Cardiac muscle cell (in vitro differentiated cells and primary cell): ENCODE measurements at regions not wholly inside any gene's neighbourhood (a gene's known extent, or its start where the extent isn't known, plus 50 kb on each side); places are given as distances from the start of the nearest gene placed in this dataset.

Experiments
- DNase-seq, 2 donors: peaks; one replicate each; pipeline versions ENCODE4 v3.0.0 to v3.0.0-alpha.2; 2010 to 2017; ENCODE audit warnings: low read depth in 1 of 2, low spot score in 1 of 2
- H3K27ac ChIP-seq: fragments of 200-600 bp; sonication (generic); 2 replicates; pipeline ENCODE4 v1.5.1; 2016
- H3K27me3 ChIP-seq: fragments of 200-600 bp; sonication (generic); 2 replicates; pipeline ENCODE4 v1.6.0; 2016; ENCODE audit warnings: control low read depth
- H3K36me3 ChIP-seq: fragments of 200-600 bp; sonication (generic); 2 replicates; pipeline ENCODE4 v1.5.1; 2016; ENCODE audit warnings: control low read depth
- H3K4me1 ChIP-seq: fragments of 200-600 bp; sonication (generic); 2 replicates; pipeline ENCODE4 v1.8.1; 2017; ENCODE audit warnings: low read depth, mild to moderate bottlenecking, mixed run types
- H3K4me3 ChIP-seq: fragments of 200-600 bp; sonication (generic); 2 replicates; pipeline ENCODE4 v1.5.1; 2016; ENCODE audit warnings: mild to moderate bottlenecking
- H3K9me3 ChIP-seq: fragments of 200-600 bp; sonication (generic); 2 replicates; pipeline ENCODE4 v1.5.1; 2017; ENCODE audit warnings: low read depth, mild to moderate bottlenecking, control low read depth
- TF ChIP-seq, protein P1 (sequence below): IDR thresholded peaks from 2 replicates; pipeline ENCODE4 v1.5.1; 2012; ENCODE audit warnings: low read depth, mild to moderate bottlenecking, low read length

DNA sequence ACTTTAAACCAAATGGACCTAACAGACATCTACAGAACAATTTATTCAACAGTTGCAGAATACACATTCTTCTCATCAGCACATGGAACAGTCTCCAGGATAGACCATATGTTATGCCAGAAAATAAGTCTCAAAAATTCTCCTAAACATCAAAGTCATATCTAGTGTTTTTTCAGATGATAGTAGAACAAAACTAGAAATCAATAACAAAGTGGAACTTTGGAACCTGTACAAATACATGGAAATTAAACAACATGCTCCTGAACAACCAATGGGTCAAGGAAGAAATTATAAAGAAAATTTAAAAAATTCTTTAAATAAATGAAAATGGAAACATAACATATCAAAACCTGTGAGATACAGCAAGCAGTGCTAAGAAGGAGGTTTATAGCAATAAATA lies 194.1 kb upstream of the SIX2 start:
- no peaks in the 10 kb centered on the region for H3K36me3 ChIP-seq
- no peaks in the 10 kb centered on the region for H3K9me3 ChIP-seq
- DNase-seq, result no peak
- TF ChIP-seq, protein P1, sequence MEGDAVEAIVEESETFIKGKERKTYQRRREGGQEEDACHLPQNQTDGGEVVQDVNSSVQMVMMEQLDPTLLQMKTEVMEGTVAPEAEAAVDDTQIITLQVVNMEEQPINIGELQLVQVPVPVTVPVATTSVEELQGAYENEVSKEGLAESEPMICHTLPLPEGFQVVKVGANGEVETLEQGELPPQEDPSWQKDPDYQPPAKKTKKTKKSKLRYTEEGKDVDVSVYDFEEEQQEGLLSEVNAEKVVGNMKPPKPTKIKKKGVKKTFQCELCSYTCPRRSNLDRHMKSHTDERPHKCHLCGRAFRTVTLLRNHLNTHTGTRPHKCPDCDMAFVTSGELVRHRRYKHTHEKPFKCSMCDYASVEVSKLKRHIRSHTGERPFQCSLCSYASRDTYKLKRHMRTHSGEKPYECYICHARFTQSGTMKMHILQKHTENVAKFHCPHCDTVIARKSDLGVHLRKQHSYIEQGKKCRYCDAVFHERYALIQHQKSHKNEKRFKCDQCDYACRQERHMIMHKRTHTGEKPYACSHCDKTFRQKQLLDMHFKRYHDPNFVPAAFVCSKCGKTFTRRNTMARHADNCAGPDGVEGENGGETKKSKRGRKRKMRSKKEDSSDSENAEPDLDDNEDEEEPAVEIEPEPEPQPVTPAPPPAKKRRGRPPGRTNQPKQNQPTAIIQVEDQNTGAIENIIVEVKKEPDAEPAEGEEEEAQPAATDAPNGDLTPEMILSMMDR, result no peak
- H3K4me3 ChIP-seq, result no peak overlapping the region
- no peak overlapping the region for H3K27ac ChIP-seq
- H3K4me1 ChIP-seq, result no peaks in the 10 kb centered on the region
- H3K27me3 ChIP-seq, result no peaks in the 10 kb centered on the region

DNA sequence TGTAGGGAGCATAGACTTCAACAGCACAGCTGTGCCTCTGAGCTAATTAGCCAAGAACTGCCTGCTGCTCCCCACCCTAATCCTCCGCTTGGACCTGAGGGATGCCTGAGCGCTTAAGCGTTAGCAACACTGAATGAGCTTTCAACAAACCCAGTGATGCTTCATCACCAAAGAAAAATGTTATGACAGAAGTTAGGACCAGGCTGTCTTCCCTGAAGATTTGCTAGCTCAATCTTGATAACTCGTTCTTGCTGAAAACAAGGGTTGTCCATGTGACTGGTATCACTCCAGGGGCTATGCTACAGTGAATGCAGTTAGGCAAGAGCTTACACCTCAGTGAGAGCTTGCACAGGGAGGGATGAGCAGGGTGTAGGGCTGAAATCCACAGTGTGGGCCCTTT lies 190.7 kb upstream of the SIX2 start:
- H3K4me1 ChIP-seq, result no peaks in the 10 kb centered on the region
- DNase-seq, result peak in 1 of 2 donors; percentile 28
- no peaks in the 10 kb centered on the region for H3K9me3 ChIP-seq
- TF ChIP-seq, protein P1, result no peak
- H3K27ac ChIP-seq, result no peak overlapping the region
- H3K4me3 ChIP-seq, result no peak overlapping the region
- H3K27me3 ChIP-seq, result no peaks in the 10 kb centered on the region
- H3K36me3 ChIP-seq, result no peaks in the 10 kb centered on the region

DNA sequence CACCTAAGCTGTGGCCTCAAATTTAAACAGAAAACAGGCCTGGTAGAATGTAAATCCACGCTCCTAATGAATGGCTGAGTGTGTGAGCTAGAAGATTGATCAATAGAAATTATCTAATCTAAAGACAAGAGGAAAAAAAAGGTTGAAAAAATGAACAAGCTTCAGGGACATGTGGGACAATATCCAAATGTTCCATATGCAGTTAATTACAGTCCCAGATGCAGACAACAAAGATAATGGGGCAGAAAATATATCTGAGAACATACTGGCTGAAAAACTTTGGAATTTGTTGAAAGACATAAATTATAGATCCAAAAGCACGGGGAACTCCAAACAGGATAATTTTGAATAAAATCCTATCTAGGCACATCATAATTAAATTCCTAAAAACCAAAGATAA lies 186.7 kb upstream of the SIX2 start:
- Histone ChIP-seq H3K27me3 (no peaks in the 10 kb centered on the region), H3K27ac (no peak overlapping the region), H3K4me1 (no peaks in the 10 kb centered on the region), H3K9me3 (no peaks in the 10 kb centered on the region), H3K36me3 (no peaks in the 10 kb centered on the region), H3K4me3 (no peak overlapping the region)
- DNase-seq, result no peak
- TF ChIP-seq, protein P1, result no peak

DNA sequence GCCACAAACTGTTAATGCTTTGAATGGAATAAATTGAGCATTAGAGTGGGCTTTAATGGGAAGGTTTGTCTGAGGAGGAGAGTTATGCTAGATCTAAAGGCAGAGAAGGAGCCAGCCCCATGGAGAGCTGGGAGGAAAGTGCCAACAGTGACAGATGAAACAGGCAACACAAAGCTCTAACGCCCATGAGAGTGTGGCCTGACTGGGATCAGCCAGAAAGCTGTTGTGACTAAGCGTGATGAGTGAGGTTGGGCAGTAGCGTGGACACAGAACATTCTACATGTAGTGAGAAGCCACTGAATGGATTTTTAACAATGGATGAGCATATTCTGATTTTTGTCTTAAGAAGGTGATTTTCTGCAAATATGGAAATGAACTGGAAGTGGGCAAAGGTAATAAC lies 185.3 kb upstream of the SIX2 start:
- Histone ChIP-seq H3K9me3 (no peaks in the 10 kb centered on the region), H3K27ac (no peak overlapping the region), H3K27me3 (no peaks in the 10 kb centered on the region), H3K4me1 (no peaks in the 10 kb centered on the region), H3K36me3 (no peaks in the 10 kb centered on the region), H3K4me3 (no peak overlapping the region)
- TF ChIP-seq, protein P1, result no peak
- no peak for DNase-seq

DNA sequence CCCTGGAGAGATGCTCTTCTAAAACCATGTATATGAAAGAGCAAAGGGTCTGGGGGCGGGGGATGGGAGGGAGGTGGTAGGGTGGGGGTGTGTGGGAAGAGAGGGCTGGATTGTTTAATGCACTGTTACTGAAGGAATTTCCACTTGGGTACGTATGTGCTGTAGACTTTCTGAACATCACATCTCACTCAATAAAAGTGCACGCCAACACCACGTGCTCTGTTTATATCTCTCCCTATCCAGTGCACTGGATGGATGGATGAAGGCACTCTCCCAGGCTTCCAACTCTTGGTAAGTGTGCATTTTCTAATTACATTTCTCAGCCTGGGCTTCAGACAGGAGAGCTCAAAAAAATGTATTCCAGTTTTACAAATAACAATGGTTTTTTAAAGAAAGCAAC lies 184.3 kb upstream of the SIX2 start:
- H3K4me1 ChIP-seq, result no peaks in the 10 kb centered on the region
- DNase-seq, result no peak
- no peak overlapping the region for H3K27ac ChIP-seq
- no peaks in the 10 kb centered on the region for H3K36me3 ChIP-seq
- TF ChIP-seq, protein P1, result no peak
- no peak overlapping the region for H3K4me3 ChIP-seq
- no peaks in the 10 kb centered on the region for H3K9me3 ChIP-seq
- peaks cover 3% of the 10 kb centered on the region for H3K27me3 ChIP-seq

DNA sequence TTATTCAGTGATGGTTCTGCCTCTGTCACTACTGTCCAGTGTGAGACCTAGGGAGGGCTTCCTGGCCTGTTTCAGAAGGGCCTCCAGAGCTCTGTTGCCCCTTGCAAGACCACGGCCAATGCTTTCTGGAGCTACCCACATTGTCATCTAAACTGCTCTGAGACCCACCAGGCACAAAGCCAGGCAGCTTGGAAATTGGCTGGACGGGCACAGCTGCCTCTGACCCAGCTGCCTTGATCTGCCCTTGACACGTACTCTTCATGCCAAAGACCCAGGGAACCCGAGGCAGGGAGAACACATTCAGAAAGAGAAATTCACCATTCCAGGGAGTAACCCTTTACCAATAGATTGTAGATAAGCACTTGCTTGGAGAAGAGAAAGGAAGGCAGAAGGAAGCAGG lies 183.7 kb upstream of the SIX2 start:
- no peaks in the 10 kb centered on the region for H3K4me1 ChIP-seq
- TF ChIP-seq, protein P1, result no peak
- no peak for DNase-seq
- H3K27me3 ChIP-seq, result peaks cover 5% of the 10 kb centered on the region
- H3K36me3 ChIP-seq, result no peaks in the 10 kb centered on the region
- no peaks in the 10 kb centered on the region for H3K9me3 ChIP-seq
- H3K4me3 ChIP-seq, result no peak overlapping the region
- H3K27ac ChIP-seq, result no peak overlapping the region
